HepG2 (cell line): ENCODE measurements at regions not wholly inside any gene's neighbourhood (a gene's known extent, or its start where the extent isn't known, plus 50 kb on each side); places are given as distances from the start of the nearest gene placed in this dataset.

Source experiments
- ATAC-seq: fragments of 200-7000 bp; cut with Tn5 transposase; 3 replicates; pipeline ENCODE4 v1.9.1; 2020; ENCODE audit warnings: mild to moderate bottlenecking, moderate library complexity
- BruUV-seq: library from RNA; stranded (reverse); fragments of 400-500 nt; replicated peaks from 2 replicates; lab custom pipeline; 2021; lab: Mats Ljungman, UMichigan
- CTCF ChIA-PET: fragments of 300-600 bp; formaldehyde crosslinking; extraction: SDS; loops from one replicate; lab custom pipeline; 2021; ENCODE audit warnings: low total read pairs, inconsistent platforms, low intra/inter-chr PET ratio; lab: Yijun Ruan, JAX
- POLR2A ChIA-PET: fragments of 350-600 bp; sonication (Branson Sonifier 250); formaldehyde crosslinking; loops from one replicate; lab custom pipeline; 2020; ENCODE audit warnings: antibody characterized with exemption, inconsistent platforms; lab: Yijun Ruan, JAX
- DNase-seq: peaks from one replicate; pipeline ENCODE4 v3.0.0-alpha.2; 2015; ENCODE audit warnings: low spot score
- FAIRE-seq: peaks from 3 replicates; lab custom pipeline; 2011; peaks lifted over from hg19 to GRCh38; lab: Jason Lieb, UNC
- H2AFZ ChIP-seq: one replicate; pipeline ENCODE4 v1.6.1; 2011; ENCODE audit warnings: low read length, inconsistent platforms
- H3K27ac ChIP-seq: fragments of 300-600 bp; 3 replicates; pipeline ENCODE4 v1.8.0; 2011; ENCODE audit warnings: mixed run types, mild to moderate bottlenecking, mixed read lengths, low read length, inconsistent platforms; ENCODE audit not compliant: insufficient read depth; ENCODE audit errors: extremely low read length
- H3K27me3 ChIP-seq, 2 experiments: fragments of 200-600 bp in 1 of 2; 2 replicates in 1 of 2; 3 replicates in 1 of 2; pipeline versions ENCODE4 v1.6.0 to v1.8.0; 2011; ENCODE audit warnings: low read length in 2 of 2, mild to moderate bottlenecking in 2 of 2, moderate library complexity in 2 of 2, inconsistent platforms in 1 of 2; ENCODE audit not compliant: insufficient read depth in 2 of 2, control insufficient read depth in 1 of 2
- H3K36me3 ChIP-seq, 2 experiments: fragments of 200-600 bp in 1 of 2; replicated peaks in 1 of 2; 2 replicates in 1 of 2; 3 replicates in 1 of 2; pipeline versions ENCODE4 v1.5.1 to v1.8.0; 2011; ENCODE audit warnings: low read length in 2 of 2, inconsistent platforms in 1 of 2; ENCODE audit not compliant: insufficient read depth in 2 of 2, control insufficient read depth in 1 of 2
- H3K4me1 ChIP-seq: 2 replicates; pipeline ENCODE4 v1.5.1; 2012; ENCODE audit warnings: low read length, inconsistent platforms; ENCODE audit not compliant: insufficient read depth
- H3K4me2 ChIP-seq: 2 replicates; pipeline ENCODE4 v1.6.0; 2011; ENCODE audit warnings: low read depth, low read length, inconsistent platforms
- H3K4me3 ChIP-seq, 3 experiments: fragments of 200-600 bp in 1 of 3; sonication (generic), shearing (Covaris generic) in 1 of 3; replicated peaks in 1 of 3; 2 replicates each; pipeline ENCODE4 v1.5.1; 2011 to 2016; ENCODE audit warnings: low read length in 3 of 3, inconsistent platforms in 2 of 3, low read depth in 2 of 3, mild to moderate bottlenecking in 2 of 3, control low read depth in 1 of 3, mixed read lengths in 1 of 3; ENCODE audit not compliant: insufficient read depth in 1 of 3
- H3K79me2 ChIP-seq: one replicate; pipeline ENCODE4 v1.6.1; 2011; ENCODE audit warnings: low read length, inconsistent platforms; ENCODE audit not compliant: insufficient read depth
- H3K9ac ChIP-seq: 2 replicates; pipeline ENCODE4 v1.6.0; 2011; ENCODE audit warnings: mild to moderate bottlenecking, low read depth, low read length, inconsistent platforms; ENCODE audit not compliant: insufficient read depth
- H3K9me3 ChIP-seq: 2 replicates; pipeline ENCODE4 v1.5.1; 2012; ENCODE audit warnings: mild to moderate bottlenecking, low read length
- H4K20me1 ChIP-seq: 2 replicates; pipeline ENCODE4 v1.6.0; 2011; ENCODE audit warnings: inconsistent platforms, mild to moderate bottlenecking, low read length, moderate library complexity; ENCODE audit not compliant: insufficient read depth
- ARID4A ChIP-seq: sonication (generic); formaldehyde crosslinking; IDR thresholded peaks from 2 replicates; pipeline ENCODE4 v1.5.0; 2020; ENCODE audit warnings: mild to moderate bottlenecking, missing genetic modification reagents, borderline replicate concordance
- CBX2 ChIP-seq, 2 experiments: fragments of 200-600 bp in 1 of 2; sonication (generic); formaldehyde crosslinking in 1 of 2; IDR thresholded peaks; 2 replicates each; pipeline versions ENCODE4 v1.7.0 to v1.8.1; 2018 to 2022; ENCODE audit warnings: low read depth in 2 of 2, low read length in 1 of 2, mild to moderate bottlenecking in 1 of 2, missing genetic modification reagents in 1 of 2
- HDAC2 ChIP-seq: sonication (generic); formaldehyde crosslinking; IDR thresholded peaks from 2 replicates; pipeline ENCODE4 v1.4.0; 2020; ENCODE audit warnings: missing genetic modification reagents
- HOXA5 ChIP-seq: sonication (generic); formaldehyde crosslinking; IDR thresholded peaks from 2 replicates; pipeline ENCODE4 v1.4.0; 2020; ENCODE audit warnings: missing genetic modification reagents
- KMT2A ChIP-seq: sonication (generic); formaldehyde crosslinking; IDR thresholded peaks from 2 replicates; pipeline ENCODE4 v1.4.0; 2020; ENCODE audit warnings: missing genetic modification reagents
- LCORL ChIP-seq, 2 experiments: fragments of 450-650 bp in 1 of 2; sonication (generic) in 1 of 2; formaldehyde crosslinking in 1 of 2; IDR thresholded peaks; 2 replicates each; pipeline versions ENCODE4 v1.5.0 to v1.6.1; 2017 to 2020; ENCODE audit warnings: antibody characterized with exemption in 1 of 2, missing genetic modification reagents in 1 of 2
- MIER2 ChIP-seq: IDR thresholded peaks from 2 replicates; pipeline ENCODE4 v1.6.1; 2016; ENCODE audit warnings: missing biosample characterization, missing genetic modification reagents
- NCOA1 ChIP-seq: sonication (generic); formaldehyde crosslinking; IDR thresholded peaks from 2 replicates; pipeline ENCODE4 v1.9.0; 2021; ENCODE audit warnings: missing genetic modification reagents
- PITX1 ChIP-seq: sonication (generic); formaldehyde crosslinking; IDR thresholded peaks from 2 replicates; pipeline ENCODE4 v1.5.1; 2020; ENCODE audit warnings: mild to moderate bottlenecking, missing genetic modification reagents
- SMARCE1 ChIP-seq: fragments of 450-650 bp; IDR thresholded peaks from 2 replicates; pipeline ENCODE4 v1.6.1; 2017; ENCODE audit warnings: borderline replicate concordance
- SP1 ChIP-seq, 2 experiments: fragments of 450-650 bp in 1 of 2; sonication (generic) in 1 of 2; formaldehyde crosslinking in 1 of 2; IDR thresholded peaks; 2 replicates each; pipeline versions ENCODE4 v1.4.0 to v1.6.1; 2016 to 2020; ENCODE audit warnings: missing genetic modification reagents in 1 of 2
- TMF1 ChIP-seq: sonication (generic); formaldehyde crosslinking; IDR thresholded peaks from 2 replicates; pipeline ENCODE4 v1.8.1; 2022; ENCODE audit warnings: low read depth, missing genetic modification reagents
- TOPORS ChIP-seq: sonication (generic); formaldehyde crosslinking; IDR thresholded peaks from 2 replicates; pipeline ENCODE4 v1.8.0; 2023; ENCODE audit warnings: mild to moderate bottlenecking, missing genetic modification reagents
- U2AF1 ChIP-seq: fragments of 200-400 bp; formaldehyde crosslinking; optimal IDR thresholded peaks from 2 replicates; pipeline ENCODE3; 2017; ENCODE audit warnings: mild to moderate bottlenecking, low read depth, low read length
- ZNF574 ChIP-seq: sonication (generic); formaldehyde crosslinking; IDR thresholded peaks from 2 replicates; pipeline ENCODE4 v1.4.0; 2020; ENCODE audit warnings: missing genetic modification reagents
- ZNF709 ChIP-seq: sonication (generic); formaldehyde crosslinking; IDR thresholded peaks from 2 replicates; pipeline ENCODE4 v1.5.0; 2020; ENCODE audit warnings: mild to moderate bottlenecking, missing genetic modification reagents
- ZNF724P ChIP-seq: sonication (generic); formaldehyde crosslinking; IDR thresholded peaks from 2 replicates; pipeline ENCODE4 v1.8.0; 2022; ENCODE audit warnings: missing genetic modification reagents, borderline replicate concordance
- WGBS: methylation state at CpG from one replicate; pipeline ENCODE4 v1.1.6; 2017; ENCODE audit warnings: low lambda C conversion rate; 5-methylcytosine and 5-hydroxymethylcytosine counted together
- in situ Hi-C: cut with HindIII; loops from 2 replicates; pipeline ENCODE4 v1.10.0; 2017; ENCODE audit warnings: low pct_unique_long_range_greater_than_20kb; ENCODE audit not compliant: extremely low pct_ligation_motif_present
- intact Hi-C: fragments of 100-400 bp; cut with micrococcal nuclease; formaldehyde crosslinking; loops from one replicate; pipeline ENCODE4 v1.10.0; 2022; ENCODE audit not compliant: unreplicated experiment

- in situ Hi-C loops: no loop called here
- DNase-seq: no peak
- no peak overlapping the region for H3K4me2 ChIP-seq
- no peaks in the 10 kb centered on the region for H4K20me1 ChIP-seq
- no peak overlapping the region for H3K27ac ChIP-seq
- no peak overlapping the region for H3K4me3 ChIP-seq
- ChIA-PET CTCF (no interaction called here), POLR2A (no interaction called here)
- no peak overlapping the region for H2AFZ ChIP-seq
- H3K27me3 ChIP-seq: no peaks in the 10 kb centered on the region
- BruUV-seq: no TSS peak
- no peak for FAIRE-seq
- no peaks in the 10 kb centered on the region for H3K9me3 ChIP-seq
- H3K4me1 ChIP-seq: no peaks in the 10 kb centered on the region
- no peaks in the 10 kb centered on the region for H3K79me2 ChIP-seq
- ATAC-seq: no peak
- no peak overlapping the region for H3K9ac ChIP-seq
- intact Hi-C loops: no loop called here
- no peaks in the 10 kb centered on the region for H3K36me3 ChIP-seq
- no CpG with 5 or more reads among the region's 1 CpG for WGBS
- TF ChIP-seq KMT2A: no peak
- TF ChIP-seq ZNF724P (CRISPR knock-in tag): no peak
- TF ChIP-seq PITX1 (CRISPR knock-in tag): no peak
- TF ChIP-seq SMARCE1: no peak
- no peak for TF ChIP-seq CBX2 (IDR thresholded peaks at IDR 0.05; ENCODE audit: low read depth, low read length)
- TF ChIP-seq CBX2 (CRISPR knock-in tag; IDR thresholded peaks at IDR 0.05; ENCODE audit: low read depth): no peak
- TF ChIP-seq TMF1 (CRISPR knock-in tag): no peak
- no peak for TF ChIP-seq MIER2
- no peak for TF ChIP-seq U2AF1
- TF ChIP-seq LCORL (IDR thresholded peaks at IDR 0.05): no peak
- no peak for TF ChIP-seq LCORL (CRISPR knock-in tag; IDR thresholded peaks at IDR 0.05)
- no peak for TF ChIP-seq SP1 (IDR thresholded peaks at IDR 0.05)
- TF ChIP-seq SP1 (CRISPR knock-in tag; IDR thresholded peaks at IDR 0.05): no peak
- TF ChIP-seq HDAC2 (CRISPR knock-in tag): no peak
- TF ChIP-seq NCOA1 (CRISPR knock-in tag): no peak
- TF ChIP-seq HOXA5 (CRISPR knock-in tag): no peak
- no peak for TF ChIP-seq ARID4A
- no peak for TF ChIP-seq ZNF709 (CRISPR knock-in tag)
- no peak for TF ChIP-seq ZNF574 (CRISPR knock-in tag)
- no peak for TF ChIP-seq TOPORS
Observed at GRCh38 chr2:16208921-16209320, 268.6 kb downstream of the MYCN start.
